Stimulated activated CD4-positive, alpha-beta T cell treated with anti-CD3 and anti-CD28 coated beads, Interleukin-15, amount 100 ng/mL, for 1 hour (primary cell): ENCODE measurements at regions not wholly inside any gene's neighbourhood (a gene's known extent, or its start where the extent isn't known, plus 50 kb on each side); places are given as distances from the start of the nearest gene placed in this dataset.

Source experiments
- DNase-seq, 2 donors: peaks; one replicate each; pipeline ENCODE4 v3.0.0-alpha.2; 2020; ENCODE audit warnings: low read depth in 1 of 2, low spot score in 1 of 2

- DNase-seq, result no peak
Measured at GRCh38 chr3:150040097-150040496, 69.4 kb upstream of the PFN2 start.

- no peak for DNase-seq
Measured at GRCh38 chr3:150038830-150039229, 68.1 kb upstream of the PFN2 start.

GRCh38 chr3:150036780-150037179 is 66.1 kb upstream of the PFN2 start:
- DNase-seq, result no peak

- DNase-seq, result no peak
Measured at GRCh38 chr3:150035910-150036612, 65.4 kb upstream of the PFN2 start.

GRCh38 chr3:150035301-150035779 is 64.6 kb upstream of the PFN2 start:
- DNase-seq, result no peak

GRCh38 chr3:150033721-150034120 is 63.0 kb upstream of the PFN2 start:
- no peak for DNase-seq

GRCh38 chr3:150030841-150031240 is 60.1 kb upstream of the PFN2 start:
- no peak for DNase-seq

GRCh38 chr3:150023239-150023636 is 52.5 kb upstream of the PFN2 start:
- DNase-seq, result no peak

DNA sequence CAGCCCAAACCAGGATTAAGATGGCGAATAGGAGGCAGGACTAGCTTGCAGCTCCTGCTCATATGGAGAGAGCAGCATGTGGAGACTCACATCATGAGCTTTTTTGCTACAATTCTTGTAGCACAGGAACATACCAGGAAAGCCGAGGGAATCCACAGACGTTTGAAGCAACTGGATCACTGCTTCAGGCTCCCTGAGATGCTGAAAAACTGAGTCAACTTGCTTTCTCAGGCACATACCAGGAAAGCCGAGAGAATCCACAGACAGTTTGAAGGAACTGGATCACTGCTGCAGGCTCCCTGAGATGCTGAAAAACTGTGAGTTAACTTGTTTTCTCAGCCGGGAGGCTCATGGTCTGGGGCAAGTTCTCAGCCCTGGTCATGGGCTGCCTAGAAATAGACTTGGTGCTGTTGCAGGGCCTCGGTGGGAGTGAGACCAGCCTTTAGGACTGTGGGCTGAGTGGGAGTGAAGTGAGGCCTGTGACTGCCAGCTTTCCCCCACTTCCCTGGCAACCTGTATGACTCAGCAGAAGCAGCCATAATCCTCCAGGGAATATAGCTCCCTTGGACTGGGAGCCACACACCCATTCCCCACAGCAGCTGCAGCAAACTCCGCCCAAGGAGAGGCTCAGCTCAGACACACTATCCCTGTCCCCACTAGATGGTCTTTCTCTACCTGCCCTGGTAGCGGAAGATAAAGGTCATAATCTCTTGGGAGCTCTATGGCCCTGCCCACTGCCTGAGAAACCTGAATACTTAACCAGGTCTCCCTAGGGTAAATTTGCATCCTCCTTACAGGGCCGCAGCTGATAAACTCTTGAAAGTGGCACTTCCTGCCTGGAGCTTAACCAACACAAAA is 51.9 kb upstream of the PFN2 start:
- no peak for DNase-seq

DNA sequence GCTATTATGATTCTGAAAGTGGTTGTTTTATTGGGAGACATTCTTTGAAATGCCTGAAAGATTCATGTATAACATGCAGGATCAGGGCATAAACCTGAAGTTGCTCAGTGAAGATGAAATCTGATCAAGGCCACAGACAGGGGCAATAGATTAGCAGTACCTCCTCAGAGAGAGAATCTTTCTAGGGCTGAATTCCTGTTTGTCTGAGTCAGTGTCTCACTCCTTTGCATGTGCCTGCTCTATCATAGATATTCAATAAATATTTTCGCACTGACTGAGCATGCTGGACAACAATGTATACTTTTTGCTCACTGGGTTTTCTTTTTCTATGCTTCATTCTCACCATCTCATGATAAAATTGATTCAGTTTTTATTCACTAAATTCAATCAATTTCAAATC is 49.8 kb upstream of the PFN2 start:
- no peak for DNase-seq
